ENCODE measurements at regions not wholly inside any gene's neighbourhood (a gene's known extent, or its start where the extent isn't known, plus 50 kb on each side); places are given as distances from the start of the nearest gene placed in this dataset.

DNA sequence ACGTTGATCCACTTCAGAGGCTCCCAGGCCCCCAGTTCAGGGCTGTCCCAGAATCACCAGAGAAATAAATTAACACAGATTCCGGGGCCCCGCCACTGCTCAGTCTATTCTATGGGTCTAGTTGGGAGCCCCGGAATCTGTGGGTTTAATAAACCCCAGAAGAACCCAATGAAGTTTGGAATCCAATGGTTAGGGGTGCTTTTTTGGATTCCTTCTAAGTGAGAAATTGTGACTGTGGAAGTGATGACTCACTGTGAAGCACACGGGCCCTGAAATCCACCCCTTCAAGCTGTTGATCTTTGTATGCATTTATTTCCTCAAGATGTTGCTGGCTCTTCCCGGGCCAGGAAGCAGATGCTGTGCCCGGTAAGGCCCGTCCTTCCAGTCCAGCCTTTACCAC lies 57.3 kb upstream of the SLC28A3 start:
- TF ChIP-seq, protein P1, sequence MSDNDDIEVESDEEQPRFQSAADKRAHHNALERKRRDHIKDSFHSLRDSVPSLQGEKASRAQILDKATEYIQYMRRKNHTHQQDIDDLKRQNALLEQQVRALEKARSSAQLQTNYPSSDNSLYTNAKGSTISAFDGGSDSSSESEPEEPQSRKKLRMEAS (IDR thresholded peaks at IDR 0.05), result no peak
- TF ChIP-seq, protein P2, sequence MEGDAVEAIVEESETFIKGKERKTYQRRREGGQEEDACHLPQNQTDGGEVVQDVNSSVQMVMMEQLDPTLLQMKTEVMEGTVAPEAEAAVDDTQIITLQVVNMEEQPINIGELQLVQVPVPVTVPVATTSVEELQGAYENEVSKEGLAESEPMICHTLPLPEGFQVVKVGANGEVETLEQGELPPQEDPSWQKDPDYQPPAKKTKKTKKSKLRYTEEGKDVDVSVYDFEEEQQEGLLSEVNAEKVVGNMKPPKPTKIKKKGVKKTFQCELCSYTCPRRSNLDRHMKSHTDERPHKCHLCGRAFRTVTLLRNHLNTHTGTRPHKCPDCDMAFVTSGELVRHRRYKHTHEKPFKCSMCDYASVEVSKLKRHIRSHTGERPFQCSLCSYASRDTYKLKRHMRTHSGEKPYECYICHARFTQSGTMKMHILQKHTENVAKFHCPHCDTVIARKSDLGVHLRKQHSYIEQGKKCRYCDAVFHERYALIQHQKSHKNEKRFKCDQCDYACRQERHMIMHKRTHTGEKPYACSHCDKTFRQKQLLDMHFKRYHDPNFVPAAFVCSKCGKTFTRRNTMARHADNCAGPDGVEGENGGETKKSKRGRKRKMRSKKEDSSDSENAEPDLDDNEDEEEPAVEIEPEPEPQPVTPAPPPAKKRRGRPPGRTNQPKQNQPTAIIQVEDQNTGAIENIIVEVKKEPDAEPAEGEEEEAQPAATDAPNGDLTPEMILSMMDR (IDR thresholded peaks at IDR 0.05), result no peak
- TF ChIP-seq, protein P3, sequence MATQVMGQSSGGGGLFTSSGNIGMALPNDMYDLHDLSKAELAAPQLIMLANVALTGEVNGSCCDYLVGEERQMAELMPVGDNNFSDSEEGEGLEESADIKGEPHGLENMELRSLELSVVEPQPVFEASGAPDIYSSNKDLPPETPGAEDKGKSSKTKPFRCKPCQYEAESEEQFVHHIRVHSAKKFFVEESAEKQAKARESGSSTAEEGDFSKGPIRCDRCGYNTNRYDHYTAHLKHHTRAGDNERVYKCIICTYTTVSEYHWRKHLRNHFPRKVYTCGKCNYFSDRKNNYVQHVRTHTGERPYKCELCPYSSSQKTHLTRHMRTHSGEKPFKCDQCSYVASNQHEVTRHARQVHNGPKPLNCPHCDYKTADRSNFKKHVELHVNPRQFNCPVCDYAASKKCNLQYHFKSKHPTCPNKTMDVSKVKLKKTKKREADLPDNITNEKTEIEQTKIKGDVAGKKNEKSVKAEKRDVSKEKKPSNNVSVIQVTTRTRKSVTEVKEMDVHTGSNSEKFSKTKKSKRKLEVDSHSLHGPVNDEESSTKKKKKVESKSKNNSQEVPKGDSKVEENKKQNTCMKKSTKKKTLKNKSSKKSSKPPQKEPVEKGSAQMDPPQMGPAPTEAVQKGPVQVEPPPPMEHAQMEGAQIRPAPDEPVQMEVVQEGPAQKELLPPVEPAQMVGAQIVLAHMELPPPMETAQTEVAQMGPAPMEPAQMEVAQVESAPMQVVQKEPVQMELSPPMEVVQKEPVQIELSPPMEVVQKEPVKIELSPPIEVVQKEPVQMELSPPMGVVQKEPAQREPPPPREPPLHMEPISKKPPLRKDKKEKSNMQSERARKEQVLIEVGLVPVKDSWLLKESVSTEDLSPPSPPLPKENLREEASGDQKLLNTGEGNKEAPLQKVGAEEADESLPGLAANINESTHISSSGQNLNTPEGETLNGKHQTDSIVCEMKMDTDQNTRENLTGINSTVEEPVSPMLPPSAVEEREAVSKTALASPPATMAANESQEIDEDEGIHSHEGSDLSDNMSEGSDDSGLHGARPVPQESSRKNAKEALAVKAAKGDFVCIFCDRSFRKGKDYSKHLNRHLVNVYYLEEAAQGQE (IDR thresholded peaks at IDR 0.05), result no peak
- no peak for TF ChIP-seq CBX8 (IDR thresholded peaks at IDR 0.05)
- no peak for TF ChIP-seq MAFK (IDR thresholded peaks at IDR 0.05; ENCODE audit: partially characterized antibody)
- TF ChIP-seq RNF2 (IDR thresholded peaks at IDR 0.05; ENCODE audit: borderline replicate concordance, low read depth), result no peak
- no peak for TF ChIP-seq RCOR1 (IDR thresholded peaks at IDR 0.05; ENCODE audit: low read depth, low read length)
- TF ChIP-seq RAD21 (conservative IDR thresholded peaks at IDR 0.05 in 1 of 2, IDR thresholded peaks at IDR 0.05 in 1 of 2), result no peak
- TF ChIP-seq BHLHE40 (IDR thresholded peaks at IDR 0.05; ENCODE audit: low read depth, low read length), result no peak
- TF ChIP-seq PHF8 (IDR thresholded peaks at IDR 0.05; ENCODE audit: borderline replicate concordance, low read depth), result no peak
- TF ChIP-seq SMC3 (IDR thresholded peaks at IDR 0.05), result no peak
- TF ChIP-seq CEBPB (IDR thresholded peaks at IDR 0.05), result no peak

Data from A549 (cell line).